SHP77 treated with DMSO at 0.1 percent for 48 hours (cell line): ENCODE measurements at regions not wholly inside any gene's neighbourhood (a gene's known extent, or its start where the extent isn't known, plus 50 kb on each side); places are given as distances from the start of the nearest gene placed in this dataset.
"Not testable (repeated sequence)": the region's sequence is repeated elsewhere in the genome, so short reads cannot be mapped to it uniquely, and the experiment has no call there.

Experiments used
- DNase-seq: peaks from one replicate; lab custom pipeline; 2025; lab: John Stamatoyannopoulos, UW

GRCh38 chr4:84379917-84380641, 119.0 kb downstream of the NKX6-1 start:
- no peak for DNase-seq

DNA sequence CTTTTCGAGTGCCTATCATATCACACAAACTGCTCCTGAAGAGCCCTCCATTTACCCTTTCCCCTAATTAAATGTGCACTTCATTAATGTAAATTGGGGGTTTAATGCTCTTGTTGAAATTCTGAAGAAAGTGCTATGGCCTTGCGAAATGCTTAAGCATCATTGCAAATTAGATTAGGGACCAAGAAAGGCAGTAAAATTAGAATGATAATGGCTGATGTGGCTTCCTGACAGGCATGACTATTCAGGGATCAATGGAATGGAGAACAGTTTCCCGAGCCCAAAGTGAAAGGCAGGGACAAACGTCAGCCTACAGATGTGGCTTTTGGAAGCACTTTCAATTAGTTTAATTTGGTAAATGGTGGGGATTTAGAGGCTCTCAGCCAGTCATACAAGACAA, 120.1 kb downstream of the NKX6-1 start:
- no peak for DNase-seq

DNA sequence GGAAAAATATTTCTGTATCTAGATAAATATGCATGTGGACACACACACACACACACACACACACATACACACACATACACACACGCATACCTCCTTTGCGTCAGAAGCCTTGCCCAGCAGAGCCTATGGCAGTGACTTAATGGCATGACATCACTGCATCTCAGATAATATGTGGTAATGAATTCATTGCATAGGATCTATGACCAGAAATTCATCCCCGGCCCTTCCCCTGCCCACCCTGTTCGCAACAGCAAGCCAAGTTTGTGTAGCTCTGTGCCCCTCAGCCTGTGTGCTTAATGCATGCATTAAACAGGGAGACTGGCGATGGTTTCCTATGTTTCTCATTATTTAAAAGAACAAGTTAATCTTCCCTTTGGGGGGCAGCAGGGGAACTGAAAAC, 120.7 kb downstream of the NKX6-1 start:
- DNase-seq = no peak

GRCh38 chr4:84366907-84367306, 132.2 kb downstream of the NKX6-1 start:
- no peak for DNase-seq

GRCh38 chr4:84366161-84366560, 132.9 kb downstream of the NKX6-1 start:
- no peak for DNase-seq

DNA sequence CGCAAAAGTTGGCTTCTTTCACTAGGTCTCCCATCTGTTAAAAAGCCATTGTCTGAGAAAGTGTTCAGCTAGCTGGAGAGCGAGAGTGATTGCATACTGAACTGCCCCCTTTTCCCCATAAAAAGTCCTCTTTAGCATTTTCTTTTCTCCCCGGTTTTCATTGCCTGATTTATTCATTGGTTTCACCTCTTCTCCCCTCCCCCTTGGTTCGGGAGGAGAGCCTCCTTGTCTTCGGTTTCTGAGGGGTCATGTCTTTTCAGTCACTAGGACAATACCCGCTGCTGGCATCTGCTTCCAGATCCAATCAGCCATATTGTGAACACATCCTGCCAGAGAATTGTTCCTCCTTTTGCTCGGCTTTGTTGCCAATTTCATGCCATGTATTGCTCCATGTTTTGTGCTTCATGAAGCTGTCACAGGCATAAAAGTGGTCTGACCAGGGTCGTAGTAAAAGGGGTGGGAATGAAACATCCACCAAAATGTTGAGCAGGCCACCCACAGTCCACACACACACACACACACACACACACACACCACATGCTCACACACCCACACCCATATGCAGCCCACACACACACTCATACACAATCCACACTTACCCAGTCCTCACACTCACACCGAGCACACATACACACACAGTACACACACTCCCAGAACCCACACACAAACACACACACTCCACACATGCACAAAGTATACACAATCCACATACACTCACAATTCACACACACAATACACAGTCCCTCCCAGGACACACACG, 136.0 kb downstream of the NKX6-1 start:
- no peak for DNase-seq

DNA sequence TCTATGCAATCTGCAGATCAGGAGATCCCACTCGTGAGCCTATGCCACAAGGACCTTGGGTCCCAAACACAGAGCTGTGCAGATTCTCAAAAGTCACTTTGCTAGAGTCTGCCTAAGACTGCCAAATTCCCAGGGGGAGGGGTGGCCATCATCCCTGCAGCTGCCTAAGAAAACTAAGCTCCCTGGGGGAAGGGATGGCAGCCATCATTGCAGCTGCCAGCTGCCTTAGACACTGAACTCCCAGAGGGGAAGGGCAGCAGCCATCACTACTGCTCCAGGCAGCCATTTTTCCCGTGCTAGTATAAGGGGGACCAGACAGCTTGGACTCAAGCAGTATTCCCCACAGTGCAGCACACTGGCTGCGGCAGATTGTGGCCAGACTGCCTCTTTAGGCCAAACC, 156.9 kb downstream of the NKX6-1 start:
- DNase-seq = no peak

- DNase-seq = no peak
These were observed 157.5 kb downstream of the NKX6-1 start for GRCh38 chr4:84341559-84341958.

- DNase-seq = no peak
These were observed 160.7 kb downstream of the NKX6-1 start for GRCh38 chr4:84338367-84338766.

- no peak for DNase-seq
These were observed 162.0 kb downstream of the NKX6-1 start for GRCh38 chr4:84336964-84337705.

GRCh38 chr4:84327526-84327925, 171.6 kb downstream of the NKX6-1 start:
- no peak for DNase-seq

DNA sequence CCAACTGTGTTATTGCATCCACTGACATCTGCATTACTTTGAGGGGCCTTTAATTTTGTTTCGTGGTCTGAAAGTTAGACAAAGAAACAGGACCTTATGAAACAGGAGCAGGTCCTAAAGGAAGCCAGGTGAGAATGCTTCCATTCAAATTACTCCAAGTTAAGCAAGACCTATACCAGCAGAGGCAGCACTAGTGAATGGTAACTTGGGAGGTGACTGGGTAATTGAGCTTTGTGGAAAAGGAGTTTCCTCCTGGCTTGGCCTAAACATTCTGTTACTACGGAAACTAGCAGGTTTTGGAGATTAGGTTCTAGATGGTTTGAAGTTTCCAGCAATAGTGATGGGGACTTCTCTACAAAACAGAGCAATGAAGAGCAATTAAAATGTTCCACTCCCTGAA, 173.5 kb downstream of the NKX6-1 start:
- no peak for DNase-seq

DNA sequence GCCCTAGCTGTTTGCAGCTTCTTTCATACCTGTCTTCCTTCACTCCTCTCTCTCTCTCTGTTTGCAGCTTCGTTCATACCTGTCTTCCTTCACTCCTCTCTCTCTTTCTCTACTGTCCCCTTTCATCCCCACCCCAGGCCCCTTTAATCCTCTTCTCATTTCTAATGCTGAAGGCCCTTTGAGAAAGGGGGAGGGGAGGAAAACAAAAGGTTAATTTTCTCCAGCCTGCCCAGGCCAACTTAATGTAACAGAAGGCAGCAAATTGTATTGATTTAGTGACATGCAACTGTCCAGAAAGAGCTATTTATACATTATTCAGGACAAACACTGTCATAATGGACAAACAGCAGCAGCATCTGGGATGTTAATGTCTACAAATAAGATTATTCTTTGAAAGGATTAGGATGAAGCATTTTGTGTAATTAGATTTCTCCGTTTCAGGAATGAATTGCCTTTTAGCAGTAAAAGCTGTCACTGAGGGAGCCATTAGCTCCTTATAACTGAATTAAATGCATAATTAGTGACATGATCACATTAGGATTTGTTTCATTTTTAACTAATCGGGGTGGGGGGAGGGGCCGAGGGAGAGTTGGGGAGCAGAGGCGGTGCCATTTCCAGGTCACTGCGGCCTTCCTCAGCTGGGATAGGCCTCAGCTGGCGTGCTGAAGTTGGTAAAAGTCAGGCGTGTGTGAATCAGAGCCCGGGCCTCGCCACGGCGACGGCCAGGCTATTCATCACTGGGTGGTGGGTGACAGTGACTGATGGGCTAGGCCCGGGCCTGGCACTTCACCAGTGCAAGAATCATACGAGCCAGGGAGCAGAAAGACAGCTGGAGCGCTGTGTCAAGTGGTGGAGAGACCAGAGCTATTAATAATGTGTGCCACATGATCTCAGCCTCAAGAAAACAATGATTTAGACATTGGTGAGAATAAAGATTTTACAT, 174.5 kb downstream of the NKX6-1 start:
- DNase-seq = no peak

DNA sequence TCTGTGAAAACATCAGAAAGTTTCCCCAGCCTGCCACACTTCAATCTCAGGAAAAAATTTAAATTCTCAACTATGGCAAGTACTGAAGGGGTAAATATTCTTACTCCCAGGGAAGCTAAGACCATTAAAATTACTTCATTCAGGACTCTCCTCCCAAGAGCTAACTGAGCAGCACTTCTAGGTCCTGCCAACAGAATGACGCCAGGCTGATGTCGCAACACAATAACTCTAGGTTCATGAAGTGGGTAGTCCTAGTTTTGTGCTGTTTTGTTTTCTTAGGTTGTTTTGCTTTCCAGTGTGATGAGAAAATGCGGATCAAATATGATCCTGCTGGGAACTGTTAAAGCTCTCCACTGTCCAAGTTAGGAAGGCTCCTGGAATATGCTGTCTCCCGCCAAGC, 180.0 kb downstream of the NKX6-1 start:
- DNase-seq = no peak

DNA sequence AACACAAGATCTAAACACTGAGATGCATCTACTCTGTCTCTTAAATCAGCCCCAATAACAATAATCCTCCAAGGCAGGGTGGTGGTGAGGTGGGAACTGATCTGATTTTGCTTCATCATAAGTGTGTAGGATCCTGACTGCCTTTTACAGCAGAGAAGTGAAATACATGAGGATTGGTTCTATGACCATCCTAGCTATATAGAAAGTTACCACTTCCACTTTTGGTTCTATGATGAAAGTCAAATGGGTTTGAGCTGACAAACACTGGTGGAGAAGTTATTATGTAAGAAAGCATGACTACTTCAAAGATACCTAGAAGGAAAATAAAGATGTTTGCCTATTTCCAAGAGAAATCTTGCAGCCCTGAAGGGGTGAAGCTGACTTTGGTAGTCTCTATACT, 181.6 kb downstream of the NKX6-1 start:
- DNase-seq = no peak

DNA sequence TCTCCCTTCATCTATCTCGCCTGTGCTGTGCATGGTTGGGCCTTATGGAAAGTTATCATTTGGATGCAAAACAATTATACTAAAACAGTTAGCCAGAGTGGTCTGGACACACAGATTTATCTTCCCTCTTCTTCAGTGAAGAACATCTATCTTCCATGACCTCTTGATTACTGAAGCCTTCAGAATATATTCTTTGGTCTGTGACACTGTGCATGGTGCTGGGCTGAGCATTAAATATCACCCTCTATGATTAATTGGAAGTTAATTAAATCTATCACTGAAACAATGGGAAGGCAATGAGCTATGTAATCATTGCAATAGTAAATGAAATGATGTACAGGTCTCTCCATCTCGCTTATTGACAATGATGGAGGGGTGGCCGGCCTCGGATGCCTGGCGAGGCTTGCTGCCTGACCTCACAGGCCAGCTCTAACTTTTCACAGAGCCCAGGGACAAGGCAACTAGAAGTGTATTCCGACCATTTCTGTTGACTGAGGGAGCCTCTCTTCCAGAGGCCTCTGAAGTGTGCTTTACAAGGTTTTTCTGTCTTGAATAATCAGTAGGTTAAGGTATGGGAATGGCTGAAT, 186.6 kb downstream of the NKX6-1 start:
- no peak for DNase-seq

DNA sequence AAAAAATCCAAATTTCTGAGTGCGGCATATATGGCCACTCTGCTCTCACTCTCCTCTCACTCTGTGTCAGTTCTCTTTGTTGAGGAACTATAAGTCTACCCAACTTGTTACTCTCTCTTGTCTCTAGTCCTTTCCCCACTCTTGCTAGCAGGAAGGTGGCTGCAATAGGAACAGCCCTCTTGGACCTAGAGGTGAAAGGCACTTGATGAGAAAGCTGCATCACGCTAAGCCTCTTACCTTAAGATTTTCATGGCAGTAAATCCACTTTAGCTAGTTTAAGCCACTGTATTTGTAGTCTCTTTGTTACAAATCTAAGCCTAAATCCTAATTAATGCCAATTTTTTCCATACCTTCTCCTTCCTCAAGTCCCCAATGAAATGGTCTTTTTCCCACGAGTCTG, 189.9 kb downstream of the NKX6-1 start:
- DNase-seq = no peak

GRCh38 chr4:84298719-84299254, 200.3 kb downstream of the NKX6-1 start:
- not testable (repeated sequence) for DNase-seq

GRCh38 chr4:84298023-84298718, 200.9 kb downstream of the NKX6-1 start:
- DNase-seq = no peak

- DNase-seq = no peak
These were observed 207.1 kb downstream of the NKX6-1 start for GRCh38 chr4:84291969-84292368.

- no peak for DNase-seq
These were observed 213.0 kb downstream of the NKX6-1 start for GRCh38 chr4:84286048-84286447.
